ENCODE measurements at regions not wholly inside any gene's neighbourhood (a gene's known extent, or its start where the extent isn't known, plus 50 kb on each side); places are given as distances from the start of the nearest gene placed in this dataset.

DNA sequence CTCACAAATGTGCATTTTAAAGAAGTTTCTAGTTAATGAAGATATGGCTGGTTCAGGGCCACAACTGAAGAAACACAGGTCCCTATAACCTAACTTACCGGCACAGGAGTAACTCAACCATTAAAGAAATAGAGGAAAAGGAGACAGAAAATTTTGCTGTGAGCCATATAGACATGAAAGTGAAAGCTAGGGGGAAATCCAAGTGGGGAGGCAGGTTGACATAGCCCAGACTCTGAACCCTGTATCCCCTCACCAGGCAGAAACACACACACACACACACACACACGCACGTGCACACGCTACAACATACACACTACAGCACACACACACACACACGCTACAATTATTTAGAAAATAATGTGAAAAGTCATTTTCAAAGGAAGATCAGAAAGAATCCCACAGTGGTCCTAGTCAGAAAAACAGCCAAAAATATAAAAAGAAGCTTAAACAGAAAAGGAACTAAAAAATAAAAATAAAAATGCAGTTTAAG lies 856.4 kb upstream of the CDH6 start:
- WGBS: 78% methylated on average over 5 of the region's 5 CpGs
- no peaks in the 10 kb centered on the region for H3K36me3 ChIP-seq
- no peaks in the 10 kb centered on the region for H3K27me3 ChIP-seq (replicated peaks; ENCODE audit: insufficient read depth)
- H3K9me3 ChIP-seq: no peaks in the 10 kb centered on the region
- no peak for TF ChIP-seq POLR2AphosphoS5 (IDR thresholded peaks at IDR 0.05)
- TF ChIP-seq POLR2A (IDR thresholded peaks at IDR 0.05): no peak
- TF ChIP-seq, protein P1, sequence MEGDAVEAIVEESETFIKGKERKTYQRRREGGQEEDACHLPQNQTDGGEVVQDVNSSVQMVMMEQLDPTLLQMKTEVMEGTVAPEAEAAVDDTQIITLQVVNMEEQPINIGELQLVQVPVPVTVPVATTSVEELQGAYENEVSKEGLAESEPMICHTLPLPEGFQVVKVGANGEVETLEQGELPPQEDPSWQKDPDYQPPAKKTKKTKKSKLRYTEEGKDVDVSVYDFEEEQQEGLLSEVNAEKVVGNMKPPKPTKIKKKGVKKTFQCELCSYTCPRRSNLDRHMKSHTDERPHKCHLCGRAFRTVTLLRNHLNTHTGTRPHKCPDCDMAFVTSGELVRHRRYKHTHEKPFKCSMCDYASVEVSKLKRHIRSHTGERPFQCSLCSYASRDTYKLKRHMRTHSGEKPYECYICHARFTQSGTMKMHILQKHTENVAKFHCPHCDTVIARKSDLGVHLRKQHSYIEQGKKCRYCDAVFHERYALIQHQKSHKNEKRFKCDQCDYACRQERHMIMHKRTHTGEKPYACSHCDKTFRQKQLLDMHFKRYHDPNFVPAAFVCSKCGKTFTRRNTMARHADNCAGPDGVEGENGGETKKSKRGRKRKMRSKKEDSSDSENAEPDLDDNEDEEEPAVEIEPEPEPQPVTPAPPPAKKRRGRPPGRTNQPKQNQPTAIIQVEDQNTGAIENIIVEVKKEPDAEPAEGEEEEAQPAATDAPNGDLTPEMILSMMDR (IDR thresholded peaks at IDR 0.05): no peak
- no peak overlapping the region for H3K27ac ChIP-seq
- no peaks in the 10 kb centered on the region for H3K4me1 ChIP-seq (replicated peaks)
- H3K4me3 ChIP-seq: no peak overlapping the region
- intact Hi-C loops (cut with DNase I): no loop called here
- no peak for DNase-seq (ENCODE audit: low spot score)

DNA sequence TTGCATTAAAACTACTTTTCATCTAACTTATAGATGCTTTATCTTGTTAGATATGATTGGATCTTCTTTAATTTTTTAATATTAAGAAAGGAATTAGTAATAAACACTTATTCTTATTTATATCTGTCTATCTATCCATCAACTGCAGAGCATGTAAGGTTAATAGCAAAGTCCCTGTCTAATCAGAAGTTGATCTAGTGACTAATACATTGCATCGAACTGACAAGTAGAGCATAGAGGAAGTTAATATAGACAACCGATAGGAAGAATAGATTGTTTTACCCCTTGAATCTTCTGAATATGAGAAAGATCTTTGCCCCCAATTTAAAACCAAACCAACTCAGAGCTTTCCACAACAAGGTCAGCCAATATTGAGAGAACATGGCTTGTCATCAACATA lies 862.0 kb upstream of the CDH6 start:
- TF ChIP-seq, protein P1 (IDR thresholded peaks at IDR 0.05): no peak
- TF ChIP-seq POLR2AphosphoS5 (IDR thresholded peaks at IDR 0.05) (no peak), POLR2A (IDR thresholded peaks at IDR 0.05) (no peak)
- DNase-seq (ENCODE audit: low spot score): no peak
- 93% methylated on average over 2 of the region's 2 CpGs for WGBS
- no peaks in the 10 kb centered on the region for H3K4me1 ChIP-seq (replicated peaks)
- no peak overlapping the region for H3K4me3 ChIP-seq
- no peak overlapping the region for H3K27ac ChIP-seq
- intact Hi-C loops (cut with DNase I): no loop called here
- no peaks in the 10 kb centered on the region for H3K9me3 ChIP-seq
- no peaks in the 10 kb centered on the region for H3K36me3 ChIP-seq
- no peaks in the 10 kb centered on the region for H3K27me3 ChIP-seq (replicated peaks; ENCODE audit: insufficient read depth)

DNA sequence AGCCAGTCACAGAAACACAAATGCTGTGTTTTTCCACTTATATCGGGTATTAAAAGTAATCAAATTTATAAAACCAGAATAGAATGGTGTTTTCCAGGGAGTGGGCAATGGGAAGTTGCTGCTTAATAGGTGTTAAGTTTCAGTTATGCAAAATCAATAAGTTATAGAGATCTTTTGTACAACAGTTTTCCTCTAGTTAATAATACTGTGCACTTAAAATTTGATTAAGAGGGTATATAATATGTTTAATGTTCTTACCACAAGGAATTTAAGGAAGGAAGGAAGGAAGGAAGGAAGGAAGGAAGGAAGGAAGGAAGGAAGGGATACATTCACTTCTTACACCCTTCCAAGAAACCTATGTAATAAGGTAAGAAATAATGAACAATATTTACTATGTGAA lies 867.7 kb upstream of the CDH6 start:
- no peak for TF ChIP-seq POLR2AphosphoS5 (IDR thresholded peaks at IDR 0.05)
- no peak for TF ChIP-seq POLR2A (IDR thresholded peaks at IDR 0.05)
- TF ChIP-seq, protein P1 (IDR thresholded peaks at IDR 0.05): no peak
- no peaks in the 10 kb centered on the region for H3K4me1 ChIP-seq (replicated peaks)
- no peak overlapping the region for H3K27ac ChIP-seq
- no peak overlapping the region for H3K4me3 ChIP-seq
- no peaks in the 10 kb centered on the region for H3K9me3 ChIP-seq
- no peaks in the 10 kb centered on the region for H3K36me3 ChIP-seq
- WGBS: 96% methylated on average over 1 of the region's 1 CpG
- no peak for DNase-seq (ENCODE audit: low spot score)
- H3K27me3 ChIP-seq (replicated peaks; ENCODE audit: insufficient read depth): no peaks in the 10 kb centered on the region
- intact Hi-C loops (cut with DNase I): no loop called here

DNA sequence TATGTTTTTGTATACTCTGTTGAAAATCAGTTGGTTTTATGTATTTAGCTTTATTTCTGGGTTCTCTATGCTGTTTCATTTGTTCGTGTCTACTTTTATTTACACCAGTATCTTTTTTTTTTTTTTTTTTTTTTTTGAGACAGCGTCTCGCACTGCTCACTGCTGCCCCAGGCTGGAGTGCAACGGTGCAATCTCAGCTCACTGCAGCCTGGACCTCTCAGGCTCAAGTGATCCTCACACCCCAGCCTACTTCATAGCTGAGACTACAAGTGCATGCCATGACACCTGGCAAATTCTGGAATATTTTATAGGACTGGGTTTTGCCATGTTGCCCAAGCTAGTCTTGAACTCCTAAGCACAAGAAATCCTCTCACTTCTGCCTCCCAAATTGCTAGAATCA lies 869.4 kb upstream of the CDH6 start:
- intact Hi-C loops (cut with DNase I): no loop called here
- 37% methylated on average over 4 of the region's 4 CpGs for WGBS
- H3K27ac ChIP-seq: no peak overlapping the region
- no peak overlapping the region for H3K4me3 ChIP-seq
- no peak for DNase-seq (ENCODE audit: low spot score)
- H3K9me3 ChIP-seq: no peaks in the 10 kb centered on the region
- no peak for TF ChIP-seq POLR2AphosphoS5 (IDR thresholded peaks at IDR 0.05)
- TF ChIP-seq POLR2A (IDR thresholded peaks at IDR 0.05): no peak
- TF ChIP-seq, protein P1 (IDR thresholded peaks at IDR 0.05): no peak
- no peaks in the 10 kb centered on the region for H3K36me3 ChIP-seq
- H3K4me1 ChIP-seq (replicated peaks): no peaks in the 10 kb centered on the region
- no peaks in the 10 kb centered on the region for H3K27me3 ChIP-seq (replicated peaks; ENCODE audit: insufficient read depth)

DNA sequence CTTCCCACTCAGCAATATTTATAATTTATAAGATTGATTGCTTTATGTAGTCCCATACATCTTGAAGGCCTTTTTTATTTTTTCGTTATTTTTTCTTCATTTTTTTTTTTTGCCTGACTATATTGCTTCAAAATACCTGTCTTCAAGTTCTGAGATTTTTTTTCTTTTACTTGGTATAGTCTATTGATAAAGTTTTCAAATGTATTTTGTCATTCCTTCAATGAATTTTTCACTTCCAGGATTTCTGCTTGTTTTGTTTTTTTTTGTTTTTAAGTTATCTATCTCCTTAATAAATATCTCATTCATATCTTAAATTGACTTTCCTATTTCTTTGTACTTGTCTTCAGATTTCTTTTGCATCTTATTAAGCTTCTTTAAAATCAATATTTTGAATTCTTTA lies 905.6 kb upstream of the CDH6 start:
- H3K4me1 ChIP-seq (replicated peaks): no peaks in the 10 kb centered on the region
- no peak overlapping the region for H3K4me3 ChIP-seq
- H3K36me3 ChIP-seq: no peaks in the 10 kb centered on the region
- H3K27me3 ChIP-seq (replicated peaks; ENCODE audit: insufficient read depth): no peaks in the 10 kb centered on the region
- intact Hi-C loops (cut with DNase I): no loop called here
- no peak overlapping the region for H3K27ac ChIP-seq
- DNase-seq (ENCODE audit: low spot score): no peak
- WGBS: 81% methylated on average over 1 of the region's 1 CpG
- TF ChIP-seq POLR2AphosphoS5 (IDR thresholded peaks at IDR 0.05): no peak
- TF ChIP-seq, protein P1 (IDR thresholded peaks at IDR 0.05): no peak
- TF ChIP-seq POLR2A (IDR thresholded peaks at IDR 0.05): no peak
- no peaks in the 10 kb centered on the region for H3K9me3 ChIP-seq

Measured in prostate gland (tissue), 2 donors.